Lower leg skin (tissue), 3 donors: ENCODE measurements at regions not wholly inside any gene's neighbourhood (a gene's known extent, or its start where the extent isn't known, plus 50 kb on each side); places are given as distances from the start of the nearest gene placed in this dataset.

ENCODE experiments used
- POLR2A ChIP-seq, 2 donors: fragments of 450-650 bp; IDR thresholded peaks; one replicate each; pipeline ENCODE4 v1.6.1; 2016 to 2017; ENCODE audit warnings: antibody characterized with exemption in 2 of 2, mild to moderate bottlenecking in 1 of 2, moderate library complexity in 1 of 2
- TF ChIP-seq, protein P1 (sequence below), 3 donors: fragments of 450-650 bp; IDR thresholded peaks; one replicate each; pipeline ENCODE4 v1.5.1; 2016; ENCODE audit warnings: antibody characterized with exemption in 3 of 3, mild to moderate bottlenecking in 3 of 3, moderate library complexity in 2 of 3

- TF ChIP-seq, protein P1, sequence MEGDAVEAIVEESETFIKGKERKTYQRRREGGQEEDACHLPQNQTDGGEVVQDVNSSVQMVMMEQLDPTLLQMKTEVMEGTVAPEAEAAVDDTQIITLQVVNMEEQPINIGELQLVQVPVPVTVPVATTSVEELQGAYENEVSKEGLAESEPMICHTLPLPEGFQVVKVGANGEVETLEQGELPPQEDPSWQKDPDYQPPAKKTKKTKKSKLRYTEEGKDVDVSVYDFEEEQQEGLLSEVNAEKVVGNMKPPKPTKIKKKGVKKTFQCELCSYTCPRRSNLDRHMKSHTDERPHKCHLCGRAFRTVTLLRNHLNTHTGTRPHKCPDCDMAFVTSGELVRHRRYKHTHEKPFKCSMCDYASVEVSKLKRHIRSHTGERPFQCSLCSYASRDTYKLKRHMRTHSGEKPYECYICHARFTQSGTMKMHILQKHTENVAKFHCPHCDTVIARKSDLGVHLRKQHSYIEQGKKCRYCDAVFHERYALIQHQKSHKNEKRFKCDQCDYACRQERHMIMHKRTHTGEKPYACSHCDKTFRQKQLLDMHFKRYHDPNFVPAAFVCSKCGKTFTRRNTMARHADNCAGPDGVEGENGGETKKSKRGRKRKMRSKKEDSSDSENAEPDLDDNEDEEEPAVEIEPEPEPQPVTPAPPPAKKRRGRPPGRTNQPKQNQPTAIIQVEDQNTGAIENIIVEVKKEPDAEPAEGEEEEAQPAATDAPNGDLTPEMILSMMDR (IDR thresholded peaks at IDR 0.05), result no peak
- TF ChIP-seq POLR2A (IDR thresholded peaks at IDR 0.05), result no peak
Measured at GRCh38 chr1:2914702-2915101, 106.6 kb upstream of the ACTRT2 start.
